Myocyte (in vitro differentiated cells): ENCODE measurements at regions not wholly inside any gene's neighbourhood (a gene's known extent, or its start where the extent isn't known, plus 50 kb on each side); places are given as distances from the start of the nearest gene placed in this dataset.
"Not testable (repeated sequence)": the region's sequence is repeated elsewhere in the genome, so short reads cannot be mapped to it uniquely, and the experiment has no call there.

Experiments used
- DNase-seq: peaks from one replicate; pipeline ENCODE4 v3.0.0-alpha.2; 2012; ENCODE audit warnings: low read depth

GRCh38 chr7:20519645-20520044 is 95.8 kb upstream of the ABCB5 start:
- no peak for DNase-seq

GRCh38 chr7:20520530-20520929 is 94.9 kb upstream of the ABCB5 start:
- DNase-seq: no peak

GRCh38 chr7:20521243-20521642 is 94.2 kb upstream of the ABCB5 start:
- DNase-seq: no peak

GRCh38 chr7:20529260-20529659 is 86.2 kb upstream of the ABCB5 start:
- peak; percentile 23 for DNase-seq

- peak; percentile 11 for DNase-seq
These were observed 82.6 kb upstream of the ABCB5 start for GRCh38 chr7:20532890-20533289.

GRCh38 chr7:20534543-20534942 is 80.9 kb upstream of the ABCB5 start:
- no peak for DNase-seq

GRCh38 chr7:20535541-20535940 is 79.9 kb upstream of the ABCB5 start:
- no peak for DNase-seq

GRCh38 chr7:20539201-20539600 is 76.3 kb upstream of the ABCB5 start:
- DNase-seq: no peak

- DNase-seq: no peak
These were observed 73.7 kb upstream of the ABCB5 start for GRCh38 chr7:20541608-20542349.

GRCh38 chr7:20542594-20542993 is 72.9 kb upstream of the ABCB5 start:
- DNase-seq: peak; percentile 28

GRCh38 chr7:20543500-20543899 is 72.0 kb upstream of the ABCB5 start:
- DNase-seq: no peak

GRCh38 chr7:20545016-20545415 is 70.5 kb upstream of the ABCB5 start:
- DNase-seq: no peak

GRCh38 chr7:20546958-20547357 is 68.5 kb upstream of the ABCB5 start:
- not testable (repeated sequence) for DNase-seq

- no peak for DNase-seq
These were observed 61.4 kb upstream of the ABCB5 start for GRCh38 chr7:20554072-20554471.

GRCh38 chr7:20556091-20556490 is 59.4 kb upstream of the ABCB5 start:
- DNase-seq: no peak

- DNase-seq: no peak
These were observed 58.4 kb upstream of the ABCB5 start for GRCh38 chr7:20557116-20557515.

- DNase-seq: no peak
These were observed 56.3 kb upstream of the ABCB5 start for GRCh38 chr7:20558963-20559716.

- no peak for DNase-seq
These were observed 55.6 kb upstream of the ABCB5 start for GRCh38 chr7:20559883-20560282.

- no peak for DNase-seq
These were observed 54.9 kb upstream of the ABCB5 start for GRCh38 chr7:20560325-20561180.

GRCh38 chr7:20561466-20561865 is 54.0 kb upstream of the ABCB5 start:
- no peak for DNase-seq

GRCh38 chr7:20561908-20562307 is 53.6 kb upstream of the ABCB5 start:
- peak; percentile 28 for DNase-seq

GRCh38 chr7:20562461-20562860 is 53.0 kb upstream of the ABCB5 start:
- no peak for DNase-seq
